IMR-90 (cell line): ENCODE measurements at regions not wholly inside any gene's neighbourhood (a gene's known extent, or its start where the extent isn't known, plus 50 kb on each side); places are given as distances from the start of the nearest gene placed in this dataset.

Experiments
- ATAC-seq: fragments of 200-7000 bp; cut with Tn5 transposase; 2 replicates; pipeline ENCODE4 v1.9.1; 2020; ENCODE audit warnings: low read depth, mild to moderate bottlenecking, moderate library complexity
- BruUV-seq: library from RNA; stranded (reverse); fragments of 400-500 nt; replicated peaks from 2 replicates; lab custom pipeline; 2021; lab: Mats Ljungman, UMichigan
- CTCF ChIA-PET: fragments of 300-600 bp; formaldehyde crosslinking; extraction: SDS; loops from one replicate; lab custom pipeline; 2021; ENCODE audit warnings: antibody characterized with exemption; lab: Yijun Ruan, JAX
- POLR2A ChIA-PET: fragments of 300-600 bp; sonication (Branson Sonifier 250); formaldehyde crosslinking; loops from one replicate; lab custom pipeline; 2022; ENCODE audit warnings: antibody characterized with exemption; ENCODE audit not compliant: unreplicated experiment; lab: Charles Lee
- DNase-seq: peaks from one replicate; pipeline ENCODE4 v3.0.0; 2013
- H2AFZ ChIP-seq: replicated peaks from 2 replicates; pipeline ENCODE3; 2013; ENCODE audit warnings: low read length, mild to moderate bottlenecking; ENCODE audit not compliant: poor library complexity
- H2AK5ac ChIP-seq: 2 replicates; pipeline ENCODE4 v1.6.1; 2013; ENCODE audit warnings: low read depth, low read length, inconsistent platforms
- H2AK9ac ChIP-seq: replicated peaks from 2 replicates; pipeline ENCODE3; 2013; ENCODE audit warnings: mild to moderate bottlenecking, low read depth, low read length, moderate library complexity; ENCODE audit not compliant: poor library complexity
- H2BK120ac ChIP-seq: 2 replicates; pipeline ENCODE4 v1.6.1; 2013; ENCODE audit warnings: low read depth, low read length, inconsistent platforms
- H2BK15ac ChIP-seq: 3 replicates; pipeline ENCODE4 v1.6.1; 2013; ENCODE audit warnings: low read depth, low read length, inconsistent platforms
- H2BK20ac ChIP-seq: 2 replicates; pipeline ENCODE4 v1.6.1; 2013; ENCODE audit warnings: low read depth, mild to moderate bottlenecking, inconsistent platforms, low read length, moderate library complexity
- H2BK5ac ChIP-seq: 2 replicates; pipeline ENCODE4 v1.6.1; 2013; ENCODE audit warnings: mild to moderate bottlenecking, low read depth, low read length, inconsistent platforms; ENCODE audit not compliant: poor library complexity, severe bottlenecking
- H3K14ac ChIP-seq: replicated peaks from 2 replicates; pipeline ENCODE4 v1.6.1; 2013; ENCODE audit warnings: low read depth, low read length, inconsistent platforms
- H3K18ac ChIP-seq: 2 replicates; pipeline ENCODE4 v1.6.1; 2013; ENCODE audit warnings: low read depth, low read length, control low read depth
- H3K23ac ChIP-seq: 2 replicates; pipeline ENCODE4 v1.6.1; 2013; ENCODE audit warnings: low read depth, low read length, inconsistent platforms
- H3K27ac ChIP-seq: 2 replicates; pipeline ENCODE4 v1.5.1; 2013; ENCODE audit warnings: mild to moderate bottlenecking, control low read depth, low read length; ENCODE audit not compliant: insufficient read depth
- H3K27me3 ChIP-seq: 2 replicates; pipeline ENCODE4 v1.6.1; 2013; ENCODE audit warnings: low read length; ENCODE audit not compliant: control insufficient read depth, insufficient read depth
- H3K36me3 ChIP-seq: 2 replicates; pipeline ENCODE4 v1.6.1; 2013; ENCODE audit warnings: low read length, mixed read lengths; ENCODE audit not compliant: control insufficient read depth, insufficient read depth
- H3K4ac ChIP-seq: 2 replicates; pipeline ENCODE4 v1.6.1; 2013; ENCODE audit warnings: low read depth, low read length, inconsistent platforms
- H3K4me1 ChIP-seq: 2 replicates; pipeline ENCODE4 v1.6.1; 2013; ENCODE audit warnings: low read length, mixed read lengths; ENCODE audit not compliant: control insufficient read depth, insufficient read depth
- H3K4me2 ChIP-seq: 2 replicates; pipeline ENCODE4 v1.6.1; 2013; ENCODE audit warnings: low read depth, mild to moderate bottlenecking, control low read depth, low read length, moderate library complexity
- H3K4me3 ChIP-seq: 2 replicates; pipeline ENCODE4 v1.5.1; 2013; ENCODE audit warnings: low read depth, mild to moderate bottlenecking, control low read depth, low read length, moderate library complexity; ENCODE audit not compliant: insufficient read depth
- H3K56ac ChIP-seq: 2 replicates; pipeline ENCODE4 v1.6.1; 2013; ENCODE audit warnings: low read length, inconsistent platforms; ENCODE audit not compliant: insufficient read depth; ENCODE audit errors: extremely low read depth
- H3K79me1 ChIP-seq, 2 experiments: 2 replicates each; pipeline ENCODE4 v1.6.1; 2013; ENCODE audit warnings: low read length in 2 of 2, inconsistent platforms in 1 of 2, low read depth in 1 of 2
- H3K9ac ChIP-seq: 2 replicates; pipeline ENCODE4 v1.6.1; 2013; ENCODE audit warnings: low read depth, low read length, control low read depth
- H3K9me1 ChIP-seq: 2 replicates; pipeline ENCODE4 v1.6.1; 2013; ENCODE audit warnings: low read length, inconsistent platforms; ENCODE audit not compliant: insufficient read depth
- H3K9me3 ChIP-seq: 2 replicates; pipeline ENCODE4 v1.6.1; 2013; ENCODE audit warnings: low read length; ENCODE audit not compliant: control insufficient read depth, insufficient read depth
- H4K20me1 ChIP-seq: 2 replicates; pipeline ENCODE4 v1.6.1; 2013; ENCODE audit warnings: low read length, inconsistent platforms; ENCODE audit not compliant: insufficient read depth
- H4K5ac ChIP-seq: 2 replicates; pipeline ENCODE4 v1.6.1; 2013; ENCODE audit warnings: mild to moderate bottlenecking, low read depth, low read length, control low read depth
- H4K8ac ChIP-seq, 2 experiments: 2 replicates each; pipeline ENCODE4 v1.6.1; 2013; ENCODE audit warnings: low read depth in 2 of 2, low read length in 2 of 2, control low read depth in 1 of 2, inconsistent platforms in 1 of 2
- H4K91ac ChIP-seq: 2 replicates; pipeline ENCODE4 v1.6.1; 2013; ENCODE audit warnings: low read depth, low read length, inconsistent platforms; ENCODE audit not compliant: insufficient read depth
- CEBPB ChIP-seq: IDR thresholded peaks from 2 replicates; pipeline ENCODE4 v1.6.1; 2012; ENCODE audit warnings: low read depth, low read length, improper control_type of control experiment
- ELK1 ChIP-seq: fragments of 150-350 bp; IDR thresholded peaks from 2 replicates; pipeline ENCODE4 v1.6.1; 2016; ENCODE audit warnings: low read depth, mild to moderate bottlenecking, low read length, moderate library complexity, borderline replicate concordance
- MAFK ChIP-seq: IDR thresholded peaks from 2 replicates; pipeline ENCODE4 v1.6.1; 2012; ENCODE audit warnings: low read depth, low read length, improper control_type of control experiment
- MXI1 ChIP-seq: IDR thresholded peaks from 2 replicates; pipeline ENCODE4 v1.6.1; 2012; ENCODE audit warnings: low read depth, mild to moderate bottlenecking, low read length, moderate library complexity, borderline replicate concordance
- NFE2L2 ChIP-seq: fragments of 150-350 bp; IDR thresholded peaks from 2 replicates; pipeline ENCODE4 v1.6.1; 2016; ENCODE audit warnings: low read depth, mild to moderate bottlenecking, low read length
- POLR2A ChIP-seq: IDR thresholded peaks from 2 replicates; pipeline ENCODE4 v1.6.1; 2012; ENCODE audit warnings: mild to moderate bottlenecking, low read depth, low read length
- RAD21 ChIP-seq: IDR thresholded peaks from 2 replicates; pipeline ENCODE4 v1.6.1; 2012; ENCODE audit warnings: low read length, improper control_type of control experiment
- RCOR1 ChIP-seq: IDR thresholded peaks from 2 replicates; pipeline ENCODE4 v1.6.1; 2012; ENCODE audit warnings: mild to moderate bottlenecking, low read length, improper control_type of control experiment; ENCODE audit not compliant: insufficient replicate concordance
- RFX5 ChIP-seq: IDR thresholded peaks from 2 replicates; pipeline ENCODE4 v1.8.0; 2012; ENCODE audit warnings: low read depth, mild to moderate bottlenecking, low read length, moderate library complexity
- WGBS, 2 experiments: methylation state at CpG; one replicate each; pipeline versions ENCODE4 v1.1.5 to v1.1.7; 2013; ENCODE audit warnings: missing lambda C conversion rate in 2 of 2; ENCODE audit not compliant: insufficient read length in 1 of 2; ENCODE audit errors: extremely low coverage in 2 of 2; 5-methylcytosine and 5-hydroxymethylcytosine counted together
- dilution Hi-C: fragments of 300-500 bp; cut with HindIII; formaldehyde crosslinking; loops from one replicate; pipeline ENCODE4 v1.14.3; 2018; ENCODE audit warnings: low sequenced_read_pairs; ENCODE audit not compliant: unreplicated experiment
- in situ Hi-C: fragments of 300-500 bp; cut with MboI; formaldehyde crosslinking; loops from 3 replicates; pipeline ENCODE4 v1.14.3; 2019; ENCODE audit warnings: low sequenced_read_pairs, inconsistent platforms, mixed read lengths
- intact Hi-C: fragments of 100-400 bp; cut with micrococcal nuclease; formaldehyde crosslinking; loops from 2 replicates; pipeline ENCODE4 v1.10.0; 2022
- TF ChIP-seq, protein P1 (sequence below): fragments of 150-350 bp; IDR thresholded peaks from 2 replicates; pipeline ENCODE4 v1.6.1; 2017; ENCODE audit warnings: mild to moderate bottlenecking, antibody characterized with exemption, low read length, low read depth

DNA sequence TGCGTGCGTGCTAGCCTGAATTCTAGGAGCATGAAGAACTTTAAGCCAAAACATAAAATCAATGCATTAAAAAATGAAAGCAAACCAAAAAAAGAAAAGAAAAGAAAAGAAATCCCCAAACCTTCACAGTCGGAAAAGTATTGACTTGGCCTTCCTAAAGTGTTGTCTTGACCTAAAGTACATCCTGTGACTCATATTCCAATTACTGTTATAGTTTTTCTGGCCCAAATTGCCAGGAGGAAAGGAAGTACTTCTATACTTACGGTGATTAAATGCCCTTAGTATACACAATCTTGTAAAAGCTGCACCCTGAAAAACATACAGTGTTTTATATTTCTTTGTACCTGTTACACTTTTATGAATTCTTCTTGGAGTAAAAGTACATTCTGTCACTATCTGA lies 512.8 kb downstream of the ANKRD50 start:
- ChIA-PET POLR2A (no interaction called here), CTCF (interaction anchor here (0.6 to 0.7 kb wide), 2 partner anchors 8 to 11 kb away, joined by 3 to 9 read pairs; no protein-coding TSS in a partner anchor)
- no peak for ATAC-seq
- peak overlapping the region; percentile 74; the same call in 1 of the 2 replicates for H3K18ac ChIP-seq
- no peak overlapping the region for H2BK5ac ChIP-seq
- H2BK120ac ChIP-seq: no peak overlapping the region; the same call in 1 of the 2 replicates
- no peak overlapping the region for H2AK5ac ChIP-seq
- H2BK15ac ChIP-seq: no peak overlapping the region
- DNase-seq: peak; percentile 66
- no peak overlapping the region for H3K4me2 ChIP-seq
- intact Hi-C loops (no loop called here), dilution Hi-C loops (no loop called here), in situ Hi-C loops (no loop called here)
- H3K4me3 ChIP-seq: no peak overlapping the region
- no peak overlapping the region for H3K56ac ChIP-seq
- H3K23ac ChIP-seq: no peak overlapping the region
- no peak overlapping the region for H4K91ac ChIP-seq
- TF ChIP-seq CEBPB: no peak
- no peak for TF ChIP-seq RFX5
- no peak for TF ChIP-seq NFE2L2
- no peak for TF ChIP-seq ELK1
- TF ChIP-seq POLR2A: no peak
- no peak for TF ChIP-seq RCOR1
- TF ChIP-seq MAFK: no peak
- TF ChIP-seq, protein P1, sequence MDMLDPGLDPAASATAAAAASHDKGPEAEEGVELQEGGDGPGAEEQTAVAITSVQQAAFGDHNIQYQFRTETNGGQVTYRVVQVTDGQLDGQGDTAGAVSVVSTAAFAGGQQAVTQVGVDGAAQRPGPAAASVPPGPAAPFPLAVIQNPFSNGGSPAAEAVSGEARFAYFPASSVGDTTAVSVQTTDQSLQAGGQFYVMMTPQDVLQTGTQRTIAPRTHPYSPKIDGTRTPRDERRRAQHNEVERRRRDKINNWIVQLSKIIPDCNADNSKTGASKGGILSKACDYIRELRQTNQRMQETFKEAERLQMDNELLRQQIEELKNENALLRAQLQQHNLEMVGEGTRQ: no peak
- no peak for TF ChIP-seq MXI1
- TF ChIP-seq RAD21: no peak
- no peak overlapping the region for H2AFZ ChIP-seq
- no peak overlapping the region for H3K14ac ChIP-seq
- H3K36me3 ChIP-seq: no peaks in the 10 kb centered on the region
- peaks cover 6% of the 10 kb centered on the region for H3K4me1 ChIP-seq
- H3K9me3 ChIP-seq: no peaks in the 10 kb centered on the region
- H3K27me3 ChIP-seq: no peaks in the 10 kb centered on the region
- H3K27ac ChIP-seq: no peak overlapping the region
- no peak overlapping the region for H4K5ac ChIP-seq
- H3K79me1 ChIP-seq: no peaks in the 10 kb centered on the region
- H3K9ac ChIP-seq: no peak overlapping the region
- no peaks in the 10 kb centered on the region for H3K9me1 ChIP-seq
- no TSS peak for BruUV-seq
- no peak overlapping the region for H2AK9ac ChIP-seq
- no peaks in the 10 kb centered on the region for H4K20me1 ChIP-seq
- WGBS, 2 experiments: no CpG with 5 or more reads among the region's 4 CpGs
- H2BK20ac ChIP-seq: no peak overlapping the region
- no peak overlapping the region for H3K4ac ChIP-seq
- H4K8ac ChIP-seq: no peak overlapping the region
